Kidney (tissue), 13 donors: ENCODE measurements at regions not wholly inside any gene's neighbourhood (a gene's known extent, or its start where the extent isn't known, plus 50 kb on each side); places are given as distances from the start of the nearest gene placed in this dataset.

ENCODE experiments used
- DNase-seq, 5 donors: peaks; one replicate each; pipeline ENCODE4 v3.0.0-alpha.2; 2013 to 2020
- FAIRE-seq: peaks from 2 replicates; lab custom pipeline; 2012; peaks lifted over from hg19 to GRCh38; lab: Jason Lieb, UNC
- H3K27ac ChIP-seq, 2 donors: one replicate each; pipeline ENCODE4 v1.7.0; 2013; ENCODE audit warnings: low read depth in 2 of 2, low read length in 2 of 2, inconsistent platforms in 1 of 2
- H3K27me3 ChIP-seq: one replicate; pipeline ENCODE4 v1.7.1; 2013; ENCODE audit warnings: low read length, inconsistent platforms; ENCODE audit not compliant: control insufficient read depth, insufficient read depth
- H3K36me3 ChIP-seq, 3 donors: one replicate each; pipeline versions ENCODE4 v1.7.0 to v1.7.1; 2013; ENCODE audit warnings: low read length in 3 of 3, control low read depth in 1 of 3, inconsistent platforms in 1 of 3; ENCODE audit not compliant: insufficient read depth in 3 of 3, control insufficient read depth in 2 of 3
- H3K4me1 ChIP-seq, 3 donors: one replicate each; pipeline versions ENCODE4 v1.7.0 to v1.7.1; 2013; ENCODE audit warnings: low read length in 3 of 3, inconsistent platforms in 1 of 3, low read depth in 1 of 3; ENCODE audit not compliant: control insufficient read depth in 2 of 3, insufficient read depth in 2 of 3
- H3K4me3 ChIP-seq, 3 donors: one replicate each; pipeline versions ENCODE4 v1.7.0 to v1.8.1; 2013; ENCODE audit warnings: low read length in 3 of 3, control low read depth in 1 of 3, inconsistent platforms in 1 of 3
- H3K9ac ChIP-seq, 3 donors: one replicate each; pipeline versions ENCODE4 v1.7.0 to v1.7.1; 2013; ENCODE audit warnings: low read length in 3 of 3, control low read depth in 1 of 3, inconsistent platforms in 1 of 3
- H3K9me3 ChIP-seq, 3 donors: one replicate each; pipeline versions ENCODE4 v1.7.0 to v1.7.1; 2013; ENCODE audit warnings: low read length in 3 of 3, control low read depth in 1 of 3, inconsistent platforms in 1 of 3; ENCODE audit not compliant: control insufficient read depth in 2 of 3, insufficient read depth in 1 of 3
- CTCF ChIP-seq: IDR thresholded peaks from 3 replicates; pipeline ENCODE4 v1.5.1; 2012; ENCODE audit warnings: mild to moderate bottlenecking, moderate library complexity, borderline replicate concordance; ENCODE audit not compliant: insufficient read depth; ENCODE audit errors: extremely low read depth
- intact Hi-C: fragments of 100-400 bp; cut with DNase I; formaldehyde crosslinking; loops from one replicate; pipeline ENCODE4 v1.11.1; 2022
- donor health status: control.
- donor health status: control.
- donor health status: control.
- donor health status: control.
- donor health status: control.
- donor health status: DM: yes; HTN: yes; CAD: no.
- donor health status: Normal renal cell carcinoma (clear cell type).

DNA sequence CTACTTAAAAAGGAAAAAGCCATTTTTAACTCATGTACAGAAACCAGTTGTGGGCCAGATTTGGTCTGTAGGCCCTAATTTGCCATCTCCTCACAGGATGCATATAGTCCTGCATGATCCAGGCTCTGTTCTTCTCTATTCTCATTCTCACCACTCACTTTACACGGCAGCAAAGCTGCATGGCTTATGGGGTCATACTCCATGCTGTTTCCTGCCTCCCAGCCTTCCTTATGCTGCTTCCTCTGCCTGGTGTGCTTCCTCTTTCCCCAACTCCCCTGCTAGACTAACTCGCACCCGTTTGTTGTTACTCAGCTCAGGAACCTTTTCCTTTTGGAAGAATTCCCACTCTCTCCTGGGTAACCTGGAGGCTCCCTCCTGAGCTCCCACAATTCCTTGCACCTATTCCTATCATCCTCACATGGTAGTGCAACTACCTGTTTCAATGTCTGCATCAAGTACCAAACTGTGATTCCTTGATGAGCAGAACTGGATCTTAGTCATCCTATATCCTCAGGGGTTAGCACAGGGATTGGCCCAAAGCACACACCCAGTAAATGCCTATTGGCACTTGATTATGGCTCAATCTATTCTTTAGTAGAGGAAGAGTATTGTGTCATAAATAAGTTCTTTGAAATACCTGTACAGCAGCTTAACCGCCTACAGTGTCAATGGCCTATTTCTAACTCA lies 172.1 kb upstream of the MITF start:
- Histone ChIP-seq H3K4me3 (no peak overlapping the region), H3K9ac (no peak overlapping the region), H3K4me1 (no peaks in the 10 kb centered on the region), H3K27ac (no peak overlapping the region), H3K9me3 (no peaks in the 10 kb centered on the region), H3K27me3 (no peaks in the 10 kb centered on the region), H3K36me3 (no peaks in the 10 kb centered on the region)
- TF ChIP-seq CTCF: no peak
- no peak for DNase-seq
- intact Hi-C loops: no loop called here
- FAIRE-seq: no peak

- Histone ChIP-seq H3K36me3 (no peaks in the 10 kb centered on the region), H3K9me3 (no peaks in the 10 kb centered on the region), H3K4me3 (no peak overlapping the region), H3K27ac (no peak overlapping the region), H3K4me1 (no peaks in the 10 kb centered on the region), H3K9ac (no peak overlapping the region), H3K27me3 (no peaks in the 10 kb centered on the region)
- intact Hi-C loops: no loop called here
- DNase-seq (no peak), FAIRE-seq (no peak)
- TF ChIP-seq CTCF: no peak
These were observed 173.0 kb upstream of the MITF start for GRCh38 chr3:69566275-69566674.

DNA sequence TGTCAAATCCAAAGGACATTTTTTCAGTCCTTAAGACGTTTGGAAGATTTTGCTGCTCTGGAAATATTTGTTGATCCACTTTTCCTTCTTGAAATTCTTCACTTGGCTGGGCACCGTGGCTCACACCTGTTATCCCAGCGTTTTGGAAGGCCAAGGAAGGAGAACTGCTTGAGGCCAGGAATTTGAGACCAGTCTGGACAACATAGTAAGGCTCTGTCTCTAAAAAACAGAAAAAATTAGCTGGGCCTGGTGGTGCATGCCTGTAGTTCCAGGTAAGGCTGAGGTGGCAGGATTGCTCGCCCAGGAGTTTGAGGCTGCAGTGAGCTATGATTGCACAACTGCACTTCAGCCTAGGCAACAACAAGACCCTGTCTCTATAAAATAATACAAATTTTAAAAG lies 173.9 kb upstream of the MITF start:
- DNase-seq (no peak), FAIRE-seq (no peak)
- H3K36me3 ChIP-seq: no peaks in the 10 kb centered on the region
- no peaks in the 10 kb centered on the region for H3K27me3 ChIP-seq
- no peaks in the 10 kb centered on the region for H3K4me1 ChIP-seq
- no peak overlapping the region for H3K4me3 ChIP-seq
- no peak for TF ChIP-seq CTCF
- no peak overlapping the region for H3K27ac ChIP-seq
- intact Hi-C loops: no loop called here
- no peak overlapping the region for H3K9ac ChIP-seq
- H3K9me3 ChIP-seq: no peaks in the 10 kb centered on the region

DNA sequence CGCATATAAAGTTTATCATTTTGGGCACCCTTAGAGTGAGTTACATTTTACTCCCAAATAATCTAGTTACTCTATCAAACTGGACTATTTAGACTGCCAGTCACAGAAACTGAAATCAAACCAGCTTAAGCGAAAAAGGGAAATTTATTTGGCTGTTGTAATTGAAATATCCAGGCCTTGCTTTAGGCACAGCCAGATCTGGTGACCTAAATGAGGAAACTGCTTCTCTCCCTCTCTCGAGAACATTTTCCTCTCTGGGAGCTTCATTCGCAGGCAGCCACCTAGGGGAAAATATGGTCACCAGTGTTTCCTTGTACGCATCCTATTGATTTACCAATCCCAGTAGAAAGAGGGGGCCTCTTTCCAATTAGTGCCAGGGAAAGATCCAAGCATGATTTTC lies 175.3 kb upstream of the MITF start:
- no peak overlapping the region for H3K9ac ChIP-seq
- H3K4me1 ChIP-seq: no peaks in the 10 kb centered on the region
- H3K27me3 ChIP-seq: no peaks in the 10 kb centered on the region
- FAIRE-seq: no peak
- no peaks in the 10 kb centered on the region for H3K36me3 ChIP-seq
- intact Hi-C loops: no loop called here
- no peak overlapping the region for H3K4me3 ChIP-seq
- TF ChIP-seq CTCF: no peak
- no peaks in the 10 kb centered on the region for H3K9me3 ChIP-seq
- DNase-seq: no peak
- H3K27ac ChIP-seq: no peak overlapping the region
